Suppressor macrophage treated with lipopolysaccharide for 4 hours (primary cell): ENCODE measurements at regions not wholly inside any gene's neighbourhood (a gene's known extent, or its start where the extent isn't known, plus 50 kb on each side); places are given as distances from the start of the nearest gene placed in this dataset.

Experiments
- DNase-seq: peaks from one replicate; pipeline ENCODE4 v3.0.0-alpha.2; 2020

DNA sequence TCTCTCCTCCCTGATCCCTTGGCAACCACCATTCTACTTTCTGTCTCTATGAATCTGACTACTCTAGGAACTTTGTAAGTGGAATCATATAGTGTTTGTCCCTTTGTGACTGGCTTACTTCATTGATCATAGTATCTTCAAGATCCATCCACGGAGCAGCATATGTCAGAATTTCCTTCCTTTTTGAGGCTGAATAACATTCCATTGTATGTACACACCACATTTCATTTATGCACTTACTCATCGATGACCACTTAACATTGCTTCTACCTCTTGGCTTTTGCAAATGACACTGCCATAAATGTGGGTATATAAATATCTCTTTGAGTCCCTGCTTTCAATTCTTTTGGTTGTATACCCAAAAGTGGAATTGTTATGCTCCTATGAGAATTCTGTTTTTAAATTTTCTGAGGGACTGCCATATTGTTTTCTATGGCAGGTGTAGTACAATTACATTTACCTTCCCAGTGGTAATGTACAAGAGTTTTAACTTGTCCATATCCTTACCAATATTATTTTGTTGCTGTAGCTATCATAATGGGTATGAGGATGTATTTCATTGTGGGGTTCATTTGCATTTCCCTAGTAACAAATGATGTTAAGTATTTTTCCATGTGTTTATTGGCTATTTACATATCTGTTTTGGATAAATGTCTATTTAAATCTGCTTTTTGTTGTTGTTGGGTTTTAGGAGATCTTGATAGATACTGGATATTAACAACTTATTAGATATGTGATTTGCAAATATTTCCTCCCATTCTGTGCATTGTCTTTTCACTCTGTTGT lies 466.1 kb downstream of the C4orf33 start:
- DNase-seq = no peak

GRCh38 chr4:129565214-129565613 lies 469.3 kb downstream of the C4orf33 start:
- no peak for DNase-seq

- no peak for DNase-seq
These were observed 474.4 kb downstream of the C4orf33 start for GRCh38 chr4:129570326-129570725.

DNA sequence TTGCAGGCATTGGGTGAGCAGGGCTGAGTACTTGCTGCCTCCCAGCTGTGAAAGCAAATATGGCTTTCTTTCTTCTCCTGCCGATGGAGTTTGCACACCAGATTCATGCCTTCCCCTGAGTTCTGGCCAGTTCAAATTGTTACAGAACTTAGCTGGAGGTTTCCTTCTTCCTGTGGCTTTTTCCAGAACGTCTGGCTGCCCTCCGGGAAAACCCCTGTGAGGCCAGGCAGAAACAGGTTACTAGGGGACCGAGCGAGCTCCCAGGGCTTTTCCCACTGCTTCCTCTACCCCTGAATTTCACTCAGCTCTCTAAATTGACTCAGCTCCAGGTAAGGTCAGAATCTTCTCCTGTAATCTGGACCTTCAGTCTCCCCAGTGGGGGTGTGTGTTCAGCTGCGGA lies 482.4 kb downstream of the C4orf33 start:
- no peak for DNase-seq

GRCh38 chr4:129581305-129581704 lies 485.4 kb downstream of the C4orf33 start:
- no peak for DNase-seq

- peak; percentile 5 for DNase-seq
These were observed 487.9 kb downstream of the C4orf33 start for GRCh38 chr4:129583868-129584267.

DNA sequence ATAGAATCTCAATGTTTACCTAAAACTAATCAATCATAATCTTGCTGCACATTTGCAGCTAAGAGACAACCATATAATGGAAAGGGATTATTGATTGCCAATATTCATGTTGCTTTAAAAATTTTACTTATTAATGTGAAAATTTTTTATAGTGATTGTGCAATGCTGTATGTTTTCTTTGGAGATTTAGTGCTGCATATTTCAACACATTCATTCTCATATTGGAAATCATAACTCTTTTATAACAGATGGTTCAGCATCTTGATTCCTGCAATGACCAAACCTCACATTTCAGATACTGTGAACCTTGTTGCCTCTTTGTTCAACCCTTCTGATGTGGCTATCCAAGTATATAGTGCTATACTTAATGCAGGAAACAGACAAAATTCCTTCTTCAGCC lies 502.6 kb downstream of the C4orf33 start:
- DNase-seq = no peak

DNA sequence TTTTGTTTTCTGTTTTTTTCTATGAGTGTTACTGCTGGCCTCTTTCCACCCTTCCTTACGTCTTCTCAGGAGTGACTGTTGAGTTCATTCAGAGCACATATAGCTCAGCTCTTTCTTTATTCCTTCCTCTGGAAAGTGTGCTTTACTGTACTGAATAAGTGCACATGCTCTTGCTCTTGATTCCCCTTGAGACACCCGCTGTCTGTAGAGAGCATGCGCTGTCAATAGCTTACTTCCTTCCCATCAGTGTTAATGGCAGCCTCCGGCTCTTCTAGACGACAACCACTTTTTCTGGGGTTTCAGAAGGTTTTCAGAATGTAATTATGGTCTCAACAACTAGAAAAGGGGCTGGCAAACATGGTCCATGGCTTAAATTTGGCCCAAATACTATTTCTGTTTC lies 504.9 kb downstream of the C4orf33 start:
- DNase-seq = no peak

DNA sequence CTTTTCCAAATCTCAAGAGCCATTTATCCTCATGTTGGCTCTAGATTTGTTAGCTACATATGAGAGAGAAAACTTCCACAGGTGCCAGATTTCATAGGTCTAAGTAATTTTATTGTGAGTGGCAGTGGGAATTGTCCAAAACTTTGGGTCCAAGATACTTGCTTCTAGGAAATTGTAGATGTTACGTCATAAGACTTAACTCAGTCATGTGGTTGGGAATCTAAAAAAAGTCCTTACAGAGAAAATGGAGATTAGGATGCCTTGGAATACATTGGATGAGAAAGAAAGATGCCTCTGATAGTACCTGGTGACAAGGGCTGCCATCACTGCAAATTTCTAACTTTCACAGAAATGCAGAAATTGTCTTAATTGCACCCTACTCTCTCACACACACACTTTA lies 506.5 kb downstream of the C4orf33 start:
- no peak for DNase-seq

DNA sequence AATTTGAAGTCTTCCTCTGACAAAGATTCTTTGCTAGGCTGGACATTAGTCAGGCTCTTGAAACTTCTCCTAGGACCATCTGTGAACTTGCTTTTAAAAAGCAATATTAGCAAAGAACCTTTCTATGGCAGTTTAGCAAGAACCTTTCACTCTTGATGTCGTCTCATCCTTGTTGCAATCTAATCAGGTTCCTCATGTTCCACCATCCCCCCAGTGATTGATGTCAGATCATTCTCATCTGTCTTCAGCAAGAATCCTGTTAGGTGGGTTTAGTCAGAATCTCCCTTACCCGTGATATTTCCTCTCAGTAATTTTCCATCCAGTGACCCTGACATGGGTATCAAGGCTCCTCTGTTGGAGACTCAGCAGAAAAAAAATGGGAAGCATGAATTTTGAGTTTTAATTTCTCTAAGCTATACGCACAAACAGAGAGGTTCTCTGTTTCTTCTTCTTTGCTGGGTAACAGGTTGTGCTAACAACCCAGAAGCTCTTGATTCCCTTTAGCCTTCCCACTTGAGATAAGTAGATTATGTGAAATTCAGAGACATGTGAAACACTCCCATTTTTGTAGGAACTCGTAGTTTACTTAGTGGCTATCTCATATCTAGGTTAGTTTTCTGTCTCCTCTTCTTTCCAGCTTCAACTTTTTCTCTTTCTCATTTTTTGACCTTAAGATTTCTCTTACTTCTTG lies 507.4 kb downstream of the C4orf33 start:
- DNase-seq = peak; percentile 2

GRCh38 chr4:129604632-129605255 lies 508.8 kb downstream of the C4orf33 start:
- DNase-seq = no peak

GRCh38 chr4:129614611-129615010 lies 518.7 kb downstream of the C4orf33 start:
- DNase-seq = no peak

- DNase-seq = no peak
These were observed 526.6 kb downstream of the C4orf33 start for GRCh38 chr4:129622566-129622965.

- no peak for DNase-seq
These were observed 527.4 kb downstream of the C4orf33 start for GRCh38 chr4:129623233-129623875.

GRCh38 chr4:129641179-129641578 lies 545.2 kb downstream of the C4orf33 start:
- DNase-seq = peak; percentile 76

GRCh38 chr4:129645461-129645860 lies 549.5 kb downstream of the C4orf33 start:
- no peak for DNase-seq

DNA sequence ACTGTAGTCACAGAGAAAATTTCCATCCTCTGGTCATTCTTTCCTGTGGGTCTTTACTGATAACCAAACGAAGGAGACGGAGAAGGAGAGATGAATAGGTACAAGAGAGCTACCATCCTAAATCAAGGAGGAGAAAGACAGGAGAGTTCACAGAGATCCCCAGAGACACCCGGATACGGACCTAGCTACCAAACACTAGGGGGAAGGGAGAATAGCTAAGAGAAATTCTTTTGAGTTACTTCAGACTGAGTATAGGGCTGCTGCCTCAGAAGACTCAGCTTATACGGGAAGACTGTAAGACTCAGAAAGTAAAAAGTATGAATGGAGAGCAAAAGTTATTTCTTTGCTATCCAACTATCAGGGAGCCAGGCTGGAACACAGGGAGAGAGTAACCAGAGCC lies 572.1 kb downstream of the C4orf33 start:
- no peak for DNase-seq

GRCh38 chr4:129672941-129673340 lies 577.0 kb downstream of the C4orf33 start:
- no peak for DNase-seq

DNA sequence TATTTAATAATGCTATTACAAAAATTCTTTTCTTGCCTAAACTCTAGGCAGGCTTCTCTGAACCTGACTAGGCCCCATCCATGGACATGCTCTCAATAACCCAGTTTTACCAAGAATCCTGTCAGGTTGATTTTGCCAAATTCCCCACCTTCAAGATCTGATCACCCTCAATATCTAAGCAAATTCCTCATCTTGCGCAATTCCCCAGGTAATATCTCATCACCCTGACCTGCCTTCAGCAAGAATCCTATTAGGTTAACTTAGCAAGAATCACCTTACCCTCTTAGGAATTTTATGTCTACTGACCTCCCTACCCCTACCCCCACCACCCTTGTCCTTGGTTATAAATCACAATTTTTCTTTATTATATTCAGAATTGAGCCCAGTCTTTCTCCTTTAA lies 579.1 kb downstream of the C4orf33 start:
- DNase-seq = no peak

DNA sequence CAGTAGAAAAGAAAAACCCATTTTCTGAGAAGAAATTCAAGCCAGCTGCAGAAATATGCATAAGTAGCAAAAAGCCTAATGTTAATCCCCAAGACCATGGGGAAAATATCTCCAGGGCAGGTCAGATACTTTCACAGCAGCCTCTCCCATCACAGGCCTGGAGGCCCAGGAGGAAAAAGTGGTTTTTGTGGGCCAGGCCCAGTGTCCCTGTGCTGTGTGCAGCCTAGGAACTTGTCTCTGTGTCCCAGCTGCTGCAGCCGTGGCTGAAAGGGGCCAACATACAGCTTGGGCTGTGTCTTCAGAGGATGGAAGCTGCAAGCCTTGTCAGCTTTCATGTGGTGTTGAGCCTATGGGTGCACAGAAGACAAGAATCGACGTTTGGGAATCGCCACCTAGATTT lies 581.0 kb downstream of the C4orf33 start:
- DNase-seq = no peak

DNA sequence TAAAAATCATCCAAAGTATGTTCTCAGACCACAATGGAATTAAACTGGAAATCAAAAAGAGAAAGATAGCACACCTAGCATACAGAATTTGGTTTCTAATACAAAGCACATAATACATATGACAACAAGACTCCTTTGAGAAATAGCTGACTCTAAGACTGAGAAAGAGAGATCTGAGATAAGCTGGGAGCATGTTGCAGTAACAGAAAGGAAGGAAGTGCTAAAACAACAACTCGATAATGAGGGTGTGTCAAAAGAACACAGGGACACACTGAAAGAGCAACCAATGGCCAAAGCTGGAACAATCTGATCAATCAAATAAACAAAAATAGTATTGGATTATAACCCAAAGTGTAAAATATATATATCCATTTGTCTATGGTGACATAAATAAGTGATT lies 586.6 kb downstream of the C4orf33 start:
- no peak for DNase-seq

DNA sequence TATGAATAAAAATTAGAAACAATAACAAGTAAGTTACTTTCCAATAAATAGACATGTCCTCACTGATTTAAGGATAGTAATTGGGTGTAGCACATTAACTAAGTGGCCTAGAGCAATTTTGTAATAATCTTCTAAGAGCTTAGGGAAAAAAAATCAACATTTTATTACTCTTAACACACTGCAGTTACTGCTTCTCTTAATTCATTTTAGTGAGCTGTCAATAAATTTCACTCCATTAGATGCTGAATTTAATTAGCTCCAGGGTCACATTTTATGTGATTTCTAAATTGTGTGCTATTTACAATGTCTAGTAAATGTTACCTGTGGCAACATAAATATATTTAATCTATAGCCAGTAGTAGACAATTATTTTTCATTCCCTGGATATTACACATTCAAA lies 612.0 kb downstream of the C4orf33 start:
- no peak for DNase-seq

DNA sequence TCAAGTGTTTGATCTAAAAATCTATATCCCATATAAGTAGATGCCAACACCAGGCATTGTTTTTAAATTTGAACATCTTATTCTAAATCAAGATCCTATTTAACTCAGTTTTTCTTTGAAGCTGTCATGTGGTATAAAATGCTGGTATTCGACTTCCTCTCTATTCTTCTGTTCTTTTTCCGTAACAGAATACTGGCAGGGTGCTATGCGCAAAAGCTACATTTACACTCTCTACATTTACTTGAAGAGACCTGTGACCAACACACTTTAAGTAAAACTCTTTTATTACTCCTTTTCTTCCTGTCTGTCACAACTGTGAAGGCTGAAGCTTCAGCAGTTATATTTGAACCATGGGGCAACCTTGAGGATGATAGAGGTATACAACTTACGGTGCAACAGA lies 612.8 kb downstream of the C4orf33 start:
- no peak for DNase-seq

DNA sequence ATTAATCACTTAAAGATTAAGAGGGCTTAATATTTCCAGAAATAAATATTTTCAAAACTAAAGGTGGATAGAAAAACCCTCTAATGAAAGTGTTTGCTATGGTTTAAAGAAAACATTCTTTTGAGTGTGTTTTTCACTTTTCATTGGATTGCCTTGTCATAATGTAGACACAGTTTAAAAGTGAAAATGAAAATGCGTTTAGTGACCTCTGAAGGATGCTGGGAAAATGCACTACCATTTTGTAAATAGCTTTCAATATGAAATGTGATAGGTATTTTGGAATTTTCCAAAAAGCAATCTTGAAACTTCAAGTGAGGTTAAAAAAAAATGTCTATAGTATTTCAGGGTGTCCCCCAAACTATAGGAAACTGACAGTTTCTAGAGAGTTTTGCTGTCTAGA lies 642.2 kb downstream of the C4orf33 start:
- DNase-seq = no peak
